Mammary epithelial cell (primary cell): ENCODE measurements at regions not wholly inside any gene's neighbourhood (a gene's known extent, or its start where the extent isn't known, plus 50 kb on each side); places are given as distances from the start of the nearest gene placed in this dataset.

Experiments used
- EZH2 ChIP-seq: IDR thresholded peaks from 2 replicates; pipeline ENCODE4 v1.6.1; 2012; ENCODE audit warnings: low read length, inconsistent platforms, borderline replicate concordance
- TF ChIP-seq, protein P1 (sequence below), 2 donors: IDR thresholded peaks in 1 of 2; conservative IDR thresholded peaks in 1 of 2; 2 replicates each; pipeline ENCODE4 v1.5.1; 2011 to 2012; ENCODE audit warnings: inconsistent platforms in 2 of 2, low read length in 2 of 2, mild to moderate bottlenecking in 2 of 2, control low read depth in 1 of 2, low read depth in 1 of 2; ENCODE audit not compliant: insufficient read depth in 1 of 2; ENCODE audit errors: extremely low read depth in 1 of 2

DNA sequence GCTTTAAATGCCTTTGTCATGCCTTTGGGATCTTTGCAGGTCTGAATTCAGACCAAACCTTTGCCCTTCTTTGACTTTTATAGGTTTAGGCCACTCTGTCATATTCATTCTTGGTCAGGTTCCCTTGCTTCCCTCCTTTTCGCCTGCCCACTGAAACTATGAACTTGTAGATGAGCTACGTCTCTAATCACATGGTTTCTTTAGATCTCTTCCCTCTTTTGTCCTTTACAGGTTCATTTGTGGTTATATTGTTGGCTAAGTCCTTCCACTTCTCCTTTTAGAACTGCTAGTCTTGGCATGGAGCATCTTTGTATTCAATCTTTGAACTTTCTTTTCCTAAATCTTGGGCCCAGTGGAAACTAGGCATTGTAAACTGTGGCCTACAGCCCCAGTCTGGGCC is 104.0 kb upstream of the ZEB1 start:
- TF ChIP-seq, protein P1, sequence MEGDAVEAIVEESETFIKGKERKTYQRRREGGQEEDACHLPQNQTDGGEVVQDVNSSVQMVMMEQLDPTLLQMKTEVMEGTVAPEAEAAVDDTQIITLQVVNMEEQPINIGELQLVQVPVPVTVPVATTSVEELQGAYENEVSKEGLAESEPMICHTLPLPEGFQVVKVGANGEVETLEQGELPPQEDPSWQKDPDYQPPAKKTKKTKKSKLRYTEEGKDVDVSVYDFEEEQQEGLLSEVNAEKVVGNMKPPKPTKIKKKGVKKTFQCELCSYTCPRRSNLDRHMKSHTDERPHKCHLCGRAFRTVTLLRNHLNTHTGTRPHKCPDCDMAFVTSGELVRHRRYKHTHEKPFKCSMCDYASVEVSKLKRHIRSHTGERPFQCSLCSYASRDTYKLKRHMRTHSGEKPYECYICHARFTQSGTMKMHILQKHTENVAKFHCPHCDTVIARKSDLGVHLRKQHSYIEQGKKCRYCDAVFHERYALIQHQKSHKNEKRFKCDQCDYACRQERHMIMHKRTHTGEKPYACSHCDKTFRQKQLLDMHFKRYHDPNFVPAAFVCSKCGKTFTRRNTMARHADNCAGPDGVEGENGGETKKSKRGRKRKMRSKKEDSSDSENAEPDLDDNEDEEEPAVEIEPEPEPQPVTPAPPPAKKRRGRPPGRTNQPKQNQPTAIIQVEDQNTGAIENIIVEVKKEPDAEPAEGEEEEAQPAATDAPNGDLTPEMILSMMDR (conservative IDR thresholded peaks at IDR 0.05 in 1 of 2, IDR thresholded peaks at IDR 0.05 in 1 of 2; ENCODE audit: extremely low read depth in 1 of 2, insufficient read depth in 1 of 2, low read depth in 1 of 2, low read length in 2 of 2) = no peak
- TF ChIP-seq EZH2 = no peak
